Chondrocyte (in vitro differentiated cells): ENCODE measurements at regions not wholly inside any gene's neighbourhood (a gene's known extent, or its start where the extent isn't known, plus 50 kb on each side); places are given as distances from the start of the nearest gene placed in this dataset.

Experiments
- DNase-seq: peaks from one replicate; pipeline ENCODE4 v3.0.0; 2021; ENCODE audit warnings: mixed read lengths, low spot score
- H3K27ac Mint-ChIP-seq: one replicate; pipeline ENCODE4 v1.8.0; 2021; ENCODE audit warnings: mild to moderate bottlenecking, moderate library complexity, mixed read lengths; ENCODE audit not compliant: unreplicated experiment
- H3K27me3 Mint-ChIP-seq: 2 replicates; pipeline ENCODE4 v1.8.0; 2021; ENCODE audit warnings: low read depth, mixed read lengths
- H3K36me3 Mint-ChIP-seq: 2 replicates; pipeline ENCODE4 v1.8.0; 2021; ENCODE audit warnings: low read depth, mixed read lengths
- H3K4me1 Mint-ChIP-seq: 2 replicates; pipeline ENCODE4 v1.8.0; 2021; ENCODE audit warnings: low read depth, mild to moderate bottlenecking, mixed read lengths
- H3K4me3 Mint-ChIP-seq: one replicate; pipeline ENCODE4 v1.8.0; 2021; ENCODE audit warnings: mild to moderate bottlenecking, moderate library complexity, mixed read lengths; ENCODE audit not compliant: unreplicated experiment
- H3K9me3 Mint-ChIP-seq: 2 replicates; pipeline ENCODE4 v1.8.0; 2021; ENCODE audit warnings: low read depth, mixed read lengths
- TF ChIP-seq, protein P1 (sequence below): fragments of 200-600 bp; sonication (generic); IDR thresholded peaks from 2 replicates; pipeline ENCODE4 v1.5.0; 2021; ENCODE audit warnings: antibody characterized with exemption, mild to moderate bottlenecking, moderate library complexity

DNA sequence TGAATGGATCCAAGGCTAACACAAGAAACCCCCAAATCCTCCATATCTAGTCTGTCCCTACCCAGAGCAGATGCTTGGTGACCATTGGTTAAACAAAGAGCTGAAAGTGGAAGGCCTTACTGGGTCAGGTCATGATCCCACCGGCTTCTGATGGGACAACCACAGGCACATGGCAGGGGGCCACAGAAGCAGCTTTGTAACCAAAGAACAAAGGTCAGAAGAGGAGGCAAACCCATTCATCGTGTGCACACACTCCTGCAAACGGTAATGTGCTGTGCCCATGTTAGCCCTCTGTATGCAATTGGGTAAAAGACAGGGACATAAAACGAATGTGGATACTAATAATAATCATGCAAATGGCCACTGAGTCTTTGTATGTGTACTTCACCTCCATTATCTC lies 133.3 kb upstream of the SLC6A11 start:
- H3K36me3 Mint-ChIP-seq, result no peaks in the 10 kb centered on the region
- no peaks in the 10 kb centered on the region for H3K9me3 Mint-ChIP-seq
- no peak overlapping the region for H3K27ac Mint-ChIP-seq
- TF ChIP-seq, protein P1, sequence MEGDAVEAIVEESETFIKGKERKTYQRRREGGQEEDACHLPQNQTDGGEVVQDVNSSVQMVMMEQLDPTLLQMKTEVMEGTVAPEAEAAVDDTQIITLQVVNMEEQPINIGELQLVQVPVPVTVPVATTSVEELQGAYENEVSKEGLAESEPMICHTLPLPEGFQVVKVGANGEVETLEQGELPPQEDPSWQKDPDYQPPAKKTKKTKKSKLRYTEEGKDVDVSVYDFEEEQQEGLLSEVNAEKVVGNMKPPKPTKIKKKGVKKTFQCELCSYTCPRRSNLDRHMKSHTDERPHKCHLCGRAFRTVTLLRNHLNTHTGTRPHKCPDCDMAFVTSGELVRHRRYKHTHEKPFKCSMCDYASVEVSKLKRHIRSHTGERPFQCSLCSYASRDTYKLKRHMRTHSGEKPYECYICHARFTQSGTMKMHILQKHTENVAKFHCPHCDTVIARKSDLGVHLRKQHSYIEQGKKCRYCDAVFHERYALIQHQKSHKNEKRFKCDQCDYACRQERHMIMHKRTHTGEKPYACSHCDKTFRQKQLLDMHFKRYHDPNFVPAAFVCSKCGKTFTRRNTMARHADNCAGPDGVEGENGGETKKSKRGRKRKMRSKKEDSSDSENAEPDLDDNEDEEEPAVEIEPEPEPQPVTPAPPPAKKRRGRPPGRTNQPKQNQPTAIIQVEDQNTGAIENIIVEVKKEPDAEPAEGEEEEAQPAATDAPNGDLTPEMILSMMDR, result no peak
- H3K4me1 Mint-ChIP-seq, result no peaks in the 10 kb centered on the region
- no peak for DNase-seq
- H3K4me3 Mint-ChIP-seq, result no peak overlapping the region
- H3K27me3 Mint-ChIP-seq, result peaks cover 23% of the 10 kb centered on the region

DNA sequence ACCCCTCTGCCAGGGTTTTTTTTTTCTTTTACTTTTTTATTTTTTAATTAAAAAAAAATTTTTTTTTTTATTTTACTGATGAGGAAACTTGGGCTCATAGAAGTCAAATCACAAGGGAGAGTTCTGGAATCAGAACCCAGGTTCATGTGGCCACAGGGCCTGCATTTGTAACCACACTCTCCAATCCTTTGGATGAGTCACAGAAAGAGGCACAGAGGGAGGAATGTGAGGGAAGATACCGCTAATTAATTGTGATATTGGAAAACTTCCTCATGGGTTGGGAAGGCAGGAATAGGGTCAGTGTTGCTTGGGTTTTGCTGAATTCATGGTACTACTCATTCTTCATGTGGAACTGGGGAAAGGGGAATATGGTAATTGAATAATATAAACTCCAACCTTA lies 132.9 kb upstream of the SLC6A11 start:
- no peak for DNase-seq
- TF ChIP-seq, protein P1, result no peak
- no peak overlapping the region for H3K4me3 Mint-ChIP-seq
- no peaks in the 10 kb centered on the region for H3K36me3 Mint-ChIP-seq
- no peaks in the 10 kb centered on the region for H3K4me1 Mint-ChIP-seq
- H3K9me3 Mint-ChIP-seq, result no peaks in the 10 kb centered on the region
- no peak overlapping the region for H3K27ac Mint-ChIP-seq
- H3K27me3 Mint-ChIP-seq, result peaks cover 23% of the 10 kb centered on the region

DNA sequence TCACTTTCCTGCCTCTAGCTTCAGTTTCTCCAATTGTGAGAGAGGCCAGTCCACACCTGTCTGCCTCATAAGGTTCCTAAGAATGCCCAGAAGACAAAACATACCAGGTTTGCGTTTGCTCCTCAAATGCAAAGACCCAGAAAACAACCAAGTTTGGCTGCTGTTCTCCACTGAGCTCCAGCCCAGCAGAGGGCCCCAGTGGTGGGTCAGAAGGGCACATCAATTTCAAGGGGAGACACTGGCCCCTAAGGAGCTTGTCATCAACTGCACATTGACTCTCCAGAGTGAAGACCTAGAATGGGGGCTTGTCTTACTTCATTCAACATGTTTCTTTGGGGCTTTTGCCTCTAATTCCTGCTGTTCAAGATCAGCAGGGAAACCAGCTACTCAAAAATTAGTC lies 127.9 kb upstream of the SLC6A11 start:
- TF ChIP-seq, protein P1, result no peak
- Mint-ChIP-seq H3K27ac (no peak overlapping the region), H3K4me3 (no peak overlapping the region), H3K9me3 (no peaks in the 10 kb centered on the region), H3K36me3 (no peaks in the 10 kb centered on the region), H3K4me1 (no peaks in the 10 kb centered on the region), H3K27me3 (peaks cover 41% of the 10 kb centered on the region)
- no peak for DNase-seq

DNA sequence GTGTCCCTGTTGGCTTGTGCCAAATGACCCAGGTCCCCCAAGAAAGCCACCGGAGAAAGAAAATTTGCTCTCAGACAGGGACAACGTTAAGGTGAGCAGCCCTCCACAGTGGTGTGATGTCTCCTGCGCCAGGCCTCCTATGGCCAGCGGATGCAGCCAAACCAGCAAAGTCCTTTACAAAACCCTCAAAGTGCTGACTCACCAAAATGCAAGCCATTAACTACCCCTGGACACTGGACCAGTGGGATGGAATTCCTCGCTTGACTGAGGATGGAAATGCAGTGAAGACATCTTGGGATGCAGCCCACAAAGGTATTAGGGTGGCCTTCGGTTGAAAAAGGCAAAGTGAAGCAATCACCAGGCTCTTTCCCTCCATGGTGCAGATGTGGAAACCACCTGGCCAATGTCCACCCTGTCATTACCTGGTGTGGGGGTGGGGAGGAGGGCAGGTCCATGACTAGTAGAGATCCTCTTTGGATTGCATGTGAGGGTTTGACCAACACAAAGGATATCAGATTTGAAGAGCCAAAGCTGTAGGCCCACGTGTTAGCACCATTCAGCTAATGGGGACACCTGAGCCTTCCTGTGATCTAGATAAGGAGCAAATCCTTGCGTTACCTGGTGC lies 127.4 kb upstream of the SLC6A11 start:
- no peak for DNase-seq
- Mint-ChIP-seq H3K36me3 (no peaks in the 10 kb centered on the region), H3K4me1 (no peaks in the 10 kb centered on the region), H3K27ac (no peak overlapping the region), H3K27me3 (peaks cover 40% of the 10 kb centered on the region), H3K4me3 (no peak overlapping the region), H3K9me3 (no peaks in the 10 kb centered on the region)
- TF ChIP-seq, protein P1, result no peak

DNA sequence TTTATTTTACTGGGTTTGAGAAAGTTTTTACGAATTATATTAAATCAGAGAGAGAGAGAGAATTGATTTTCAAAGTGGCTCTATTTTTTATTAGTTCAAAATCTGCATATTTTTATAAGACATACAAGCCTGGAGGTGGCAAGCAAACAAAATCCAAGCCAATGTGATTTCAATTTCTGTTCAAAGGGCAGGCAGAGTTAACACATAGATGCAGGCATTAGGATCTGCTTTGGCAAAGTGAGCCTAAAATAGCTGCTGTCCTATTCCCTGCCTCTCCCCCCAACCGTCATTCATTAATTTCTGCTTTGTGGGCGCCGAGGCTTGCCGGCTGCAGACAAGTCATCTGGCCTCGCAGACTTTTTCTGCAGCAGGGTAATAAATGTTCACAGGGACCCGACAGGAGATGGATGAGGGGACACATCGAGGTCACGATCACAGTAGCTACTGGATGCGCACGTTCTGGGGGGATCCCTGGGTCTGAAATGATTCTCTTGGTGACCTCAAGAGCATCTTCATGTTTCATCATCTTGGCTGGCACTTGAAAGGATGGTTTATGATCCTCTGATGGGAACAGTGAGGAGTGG lies 123.9 kb upstream of the SLC6A11 start:
- Mint-ChIP-seq H3K4me1 (peaks cover 10% of the 10 kb centered on the region), H3K36me3 (no peaks in the 10 kb centered on the region), H3K9me3 (no peaks in the 10 kb centered on the region), H3K4me3 (no peak overlapping the region), H3K27me3 (peaks cover 49% of the 10 kb centered on the region), H3K27ac (no peak overlapping the region)
- DNase-seq, result no peak
- TF ChIP-seq, protein P1, result no peak
